Left lung (tissue), 4 donors: ENCODE measurements at regions not wholly inside any gene's neighbourhood (a gene's known extent, or its start where the extent isn't known, plus 50 kb on each side); places are given as distances from the start of the nearest gene placed in this dataset.

Experiments
- ATAC-seq: fragments of 200-7000 bp; cut with Tn5 transposase; one replicate; pipeline ENCODE4 v1.9.1; 2020; ENCODE audit warnings: moderate library complexity
- DNase-seq, 4 donors: peaks; one replicate each; pipeline ENCODE4 v3.0.0-alpha.2; 2013 to 2020
- H3K27ac ChIP-seq, 2 donors: fragments of 200-600 bp; sonication (generic) in 1 of 2; one replicate each; pipeline versions ENCODE4 v1.5.0 to v1.8.0; 2020 to 2021
- H3K27me3 ChIP-seq, 2 donors: fragments of 200-600 bp; sonication (generic) in 1 of 2; one replicate each; pipeline versions ENCODE4 v1.5.0 to v1.8.0; 2020 to 2021
- H3K36me3 ChIP-seq, 2 donors: fragments of 200-600 bp; sonication (generic) in 1 of 2; one replicate each; pipeline versions ENCODE4 v1.5.0 to v1.8.0; 2020 to 2021
- H3K4me1 ChIP-seq, 2 donors: fragments of 200-600 bp; one replicate each; pipeline ENCODE4 v1.8.0; 2021
- H3K4me3 ChIP-seq, 2 donors: fragments of 200-600 bp; sonication (generic) in 1 of 2; one replicate each; pipeline versions ENCODE4 v1.5.0 to v1.8.0; 2020 to 2021; ENCODE audit warnings: mild to moderate bottlenecking in 1 of 2
- H3K9me3 ChIP-seq, 2 donors: fragments of 200-600 bp; sonication (generic) in 1 of 2; one replicate each; pipeline versions ENCODE4 v1.5.0 to v1.8.0; 2020 to 2021
- CTCF ChIP-seq, 2 donors: fragments of 200-600 bp; sonication (generic) in 1 of 2; IDR thresholded peaks; one replicate each; pipeline versions ENCODE4 v1.5.0 to v1.8.0; 2021; ENCODE audit warnings: antibody characterized with exemption in 2 of 2
- intact Hi-C, 2 donors: fragments of 100-400 bp; cut with DNase I; formaldehyde crosslinking; loops; one replicate each; pipeline versions ENCODE4 v1.11.2 to v1.14.2; 2022
- donor health status: DM: no; HTN: yes; CAD: no.
- donor health status: DM: no; HTN: no; CAD: no.

- no peak for TF ChIP-seq CTCF (IDR thresholded peaks at IDR 0.05)
- ATAC-seq (peak; percentile 90), DNase-seq (peak in 2 of 4 donors; percentile 49 to 82)
- intact Hi-C loops = no loop called here
- H3K36me3 ChIP-seq = no peaks in the 10 kb centered on the region
- peaks cover 0 to 37% of the 10 kb centered on the region in 2 donors for H3K27me3 ChIP-seq
- no peak overlapping the region for H3K4me3 ChIP-seq
- no peaks in the 10 kb centered on the region for H3K9me3 ChIP-seq
- no peak overlapping the region for H3K27ac ChIP-seq
- no peaks in the 10 kb centered on the region for H3K4me1 ChIP-seq
Measured at GRCh38 chr20:24746351-24746685, 202.8 kb upstream of the CST7 start.

GRCh38 chr20:24747010-24747712 is 201.9 kb upstream of the CST7 start:
- TF ChIP-seq CTCF (IDR thresholded peaks at IDR 0.05) = no peak
- no peaks in the 10 kb centered on the region for H3K4me1 ChIP-seq
- H3K27me3 ChIP-seq = peaks cover 0 to 32% of the 10 kb centered on the region in 2 donors
- intact Hi-C loops = no loop called here
- ATAC-seq (no peak), DNase-seq (no peak)
- H3K4me3 ChIP-seq = no peak overlapping the region
- H3K36me3 ChIP-seq = no peaks in the 10 kb centered on the region
- H3K27ac ChIP-seq = no peak overlapping the region
- H3K9me3 ChIP-seq = no peaks in the 10 kb centered on the region

GRCh38 chr20:24747881-24748595 is 201.0 kb upstream of the CST7 start:
- intact Hi-C loops = no loop called here
- H3K36me3 ChIP-seq = no peaks in the 10 kb centered on the region
- no peak overlapping the region for H3K4me3 ChIP-seq
- no peaks in the 10 kb centered on the region for H3K9me3 ChIP-seq
- peaks cover 0 to 23% of the 10 kb centered on the region in 2 donors for H3K27me3 ChIP-seq
- TF ChIP-seq CTCF (IDR thresholded peaks at IDR 0.05) = no peak
- H3K27ac ChIP-seq = no peak overlapping the region
- ATAC-seq (no peak), DNase-seq (no peak)
- H3K4me1 ChIP-seq = no peaks in the 10 kb centered on the region

- no peak for TF ChIP-seq CTCF (IDR thresholded peaks at IDR 0.05)
- H3K27me3 ChIP-seq = peaks cover 0 to 6% of the 10 kb centered on the region in 2 donors
- H3K9me3 ChIP-seq = no peaks in the 10 kb centered on the region
- intact Hi-C loops = no loop called here
- DNase-seq (no peak), ATAC-seq (no peak)
- no peaks in the 10 kb centered on the region for H3K36me3 ChIP-seq
- no peak overlapping the region for H3K27ac ChIP-seq
- no peak overlapping the region for H3K4me3 ChIP-seq
- no peaks in the 10 kb centered on the region for H3K4me1 ChIP-seq
Measured at GRCh38 chr20:24751551-24751950, 197.5 kb upstream of the CST7 start.

- no peak overlapping the region for H3K27ac ChIP-seq
- intact Hi-C loops = no loop called here
- ATAC-seq (no peak), DNase-seq (peak in 1 of 4 donors; percentile 53)
- no peaks in the 10 kb centered on the region for H3K9me3 ChIP-seq
- no peaks in the 10 kb centered on the region for H3K36me3 ChIP-seq
- no peak for TF ChIP-seq CTCF (IDR thresholded peaks at IDR 0.05)
- H3K27me3 ChIP-seq = peaks cover 0 to 5% of the 10 kb centered on the region in 2 donors
- H3K4me1 ChIP-seq = no peaks in the 10 kb centered on the region
- no peak overlapping the region for H3K4me3 ChIP-seq
Measured at GRCh38 chr20:24752612-24753011, 196.5 kb upstream of the CST7 start.
